ENCODE measurements at regions not wholly inside any gene's neighbourhood (a gene's known extent, or its start where the extent isn't known, plus 50 kb on each side); places are given as distances from the start of the nearest gene placed in this dataset.

DNA sequence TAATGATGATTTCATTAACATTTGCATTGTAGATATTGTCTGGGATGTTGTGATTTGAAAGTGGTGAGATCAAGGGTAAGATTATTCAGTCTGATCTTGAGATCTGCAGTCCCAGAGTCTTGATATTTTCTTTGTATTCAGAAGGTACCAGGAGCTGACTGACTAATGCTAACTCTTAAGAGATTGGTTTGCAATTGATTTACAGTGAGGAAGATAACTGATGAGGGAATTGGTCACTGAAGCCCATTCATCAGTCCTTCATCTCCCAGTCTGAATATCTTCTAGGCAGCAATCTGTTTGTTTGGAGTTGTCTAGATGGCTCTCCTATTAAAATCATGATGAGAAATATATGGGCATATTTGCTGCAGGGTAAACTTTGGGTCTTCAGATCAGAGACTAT, 473.7 kb downstream of the ARL4A start:
- Mint-ChIP-seq H3K4me1 (ENCODE audit: low read depth, unreplicated experiment) (peaks cover 20% of the 10 kb centered on the region), H3K27me3 (ENCODE audit: unreplicated experiment) (no peaks in the 10 kb centered on the region), H3K9me3 (ENCODE audit: unreplicated experiment) (peaks cover 2% of the 10 kb centered on the region), H3K36me3 (ENCODE audit: unreplicated experiment) (no peaks in the 10 kb centered on the region), H3K27ac (ENCODE audit: unreplicated experiment) (no peak overlapping the region), H3K4me3 (ENCODE audit: unreplicated experiment) (no peak overlapping the region)
- DNase-seq, result no peak
- TF ChIP-seq, protein P1, sequence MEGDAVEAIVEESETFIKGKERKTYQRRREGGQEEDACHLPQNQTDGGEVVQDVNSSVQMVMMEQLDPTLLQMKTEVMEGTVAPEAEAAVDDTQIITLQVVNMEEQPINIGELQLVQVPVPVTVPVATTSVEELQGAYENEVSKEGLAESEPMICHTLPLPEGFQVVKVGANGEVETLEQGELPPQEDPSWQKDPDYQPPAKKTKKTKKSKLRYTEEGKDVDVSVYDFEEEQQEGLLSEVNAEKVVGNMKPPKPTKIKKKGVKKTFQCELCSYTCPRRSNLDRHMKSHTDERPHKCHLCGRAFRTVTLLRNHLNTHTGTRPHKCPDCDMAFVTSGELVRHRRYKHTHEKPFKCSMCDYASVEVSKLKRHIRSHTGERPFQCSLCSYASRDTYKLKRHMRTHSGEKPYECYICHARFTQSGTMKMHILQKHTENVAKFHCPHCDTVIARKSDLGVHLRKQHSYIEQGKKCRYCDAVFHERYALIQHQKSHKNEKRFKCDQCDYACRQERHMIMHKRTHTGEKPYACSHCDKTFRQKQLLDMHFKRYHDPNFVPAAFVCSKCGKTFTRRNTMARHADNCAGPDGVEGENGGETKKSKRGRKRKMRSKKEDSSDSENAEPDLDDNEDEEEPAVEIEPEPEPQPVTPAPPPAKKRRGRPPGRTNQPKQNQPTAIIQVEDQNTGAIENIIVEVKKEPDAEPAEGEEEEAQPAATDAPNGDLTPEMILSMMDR (IDR thresholded peaks at IDR 0.05; ENCODE audit: partially characterized antibody, unreplicated experiment), result no peak

DNA sequence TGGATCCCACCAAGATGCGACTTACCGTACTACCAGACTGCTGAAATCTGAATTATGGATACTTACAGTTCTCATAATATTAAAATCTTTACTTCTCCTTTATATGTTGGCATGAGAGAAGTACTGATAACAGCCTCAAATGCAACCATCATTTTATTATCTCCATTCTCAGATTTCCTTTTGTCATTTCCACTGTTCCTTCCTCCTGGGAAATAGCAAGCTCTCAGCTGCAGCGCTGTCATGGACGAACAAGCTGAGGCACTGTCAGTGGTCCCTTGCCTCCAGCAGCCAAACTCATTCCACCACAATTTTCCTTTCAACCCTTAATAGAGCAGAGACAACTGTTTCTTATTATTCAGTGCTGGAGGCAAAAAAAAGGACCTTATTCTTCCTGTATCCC, 478.4 kb downstream of the ARL4A start:
- DNase-seq, result peak; percentile 20
- H3K36me3 Mint-ChIP-seq (ENCODE audit: unreplicated experiment), result peaks cover 4% of the 10 kb centered on the region
- no peaks in the 10 kb centered on the region for H3K27me3 Mint-ChIP-seq (ENCODE audit: unreplicated experiment)
- TF ChIP-seq, protein P1 (IDR thresholded peaks at IDR 0.05; ENCODE audit: partially characterized antibody, unreplicated experiment), result no peak
- peaks cover 12% of the 10 kb centered on the region for H3K4me1 Mint-ChIP-seq (ENCODE audit: low read depth, unreplicated experiment)
- no peak overlapping the region for H3K4me3 Mint-ChIP-seq (ENCODE audit: unreplicated experiment)
- H3K27ac Mint-ChIP-seq (ENCODE audit: unreplicated experiment), result no peak overlapping the region
- H3K9me3 Mint-ChIP-seq (ENCODE audit: unreplicated experiment), result no peaks in the 10 kb centered on the region

DNA sequence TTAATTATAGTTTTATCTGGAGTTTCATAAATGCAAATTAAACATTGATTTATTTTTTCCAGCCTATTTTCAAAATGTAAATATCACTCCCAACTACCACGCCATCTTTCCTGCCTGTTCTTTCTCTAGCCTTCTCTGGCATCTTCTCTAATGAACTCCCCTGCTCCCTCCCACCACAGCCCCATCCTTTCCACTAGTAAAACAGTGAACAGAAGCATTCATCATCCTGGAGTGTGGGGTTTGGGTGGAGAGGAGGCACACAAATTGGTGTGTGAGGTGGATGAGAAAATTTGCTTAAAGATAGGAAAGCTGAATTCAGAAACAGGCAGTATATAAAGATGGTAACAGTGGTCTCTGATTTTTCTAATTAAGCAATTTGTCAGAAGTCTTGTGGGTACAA, 479.4 kb downstream of the ARL4A start:
- H3K27me3 Mint-ChIP-seq (ENCODE audit: unreplicated experiment), result no peaks in the 10 kb centered on the region
- no peak for DNase-seq
- no peak overlapping the region for H3K27ac Mint-ChIP-seq (ENCODE audit: unreplicated experiment)
- TF ChIP-seq, protein P1 (IDR thresholded peaks at IDR 0.05; ENCODE audit: partially characterized antibody, unreplicated experiment), result no peak
- no peaks in the 10 kb centered on the region for H3K9me3 Mint-ChIP-seq (ENCODE audit: unreplicated experiment)
- peaks cover 4% of the 10 kb centered on the region for H3K36me3 Mint-ChIP-seq (ENCODE audit: unreplicated experiment)
- peaks cover 7% of the 10 kb centered on the region for H3K4me1 Mint-ChIP-seq (ENCODE audit: low read depth, unreplicated experiment)
- no peak overlapping the region for H3K4me3 Mint-ChIP-seq (ENCODE audit: unreplicated experiment)

DNA sequence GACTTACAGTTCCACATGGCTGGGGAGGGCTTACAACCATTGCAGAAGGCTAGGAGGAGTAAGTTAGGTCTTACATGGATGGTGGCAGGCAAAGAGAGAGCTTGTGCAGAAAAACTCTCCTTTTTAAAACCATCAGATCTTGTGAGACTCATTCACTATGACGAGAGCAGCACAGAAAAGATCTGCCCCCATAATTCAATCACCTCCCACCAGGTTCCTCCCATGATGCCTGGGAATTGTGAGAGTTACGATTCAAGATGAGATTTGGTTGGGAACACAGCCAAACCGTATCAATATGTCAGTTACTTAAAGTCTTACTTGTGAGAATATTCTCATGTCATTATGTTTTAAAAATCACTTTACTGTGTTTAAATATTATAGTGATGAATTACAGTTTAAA, 481.9 kb downstream of the ARL4A start:
- no peak overlapping the region for H3K27ac Mint-ChIP-seq (ENCODE audit: unreplicated experiment)
- TF ChIP-seq, protein P1 (IDR thresholded peaks at IDR 0.05; ENCODE audit: partially characterized antibody, unreplicated experiment), result no peak
- H3K9me3 Mint-ChIP-seq (ENCODE audit: unreplicated experiment), result no peaks in the 10 kb centered on the region
- no peak overlapping the region for H3K4me3 Mint-ChIP-seq (ENCODE audit: unreplicated experiment)
- no peaks in the 10 kb centered on the region for H3K27me3 Mint-ChIP-seq (ENCODE audit: unreplicated experiment)
- peaks cover 4% of the 10 kb centered on the region for H3K36me3 Mint-ChIP-seq (ENCODE audit: unreplicated experiment)
- DNase-seq, result no peak
- peaks cover 14% of the 10 kb centered on the region for H3K4me1 Mint-ChIP-seq (ENCODE audit: low read depth, unreplicated experiment)

DNA sequence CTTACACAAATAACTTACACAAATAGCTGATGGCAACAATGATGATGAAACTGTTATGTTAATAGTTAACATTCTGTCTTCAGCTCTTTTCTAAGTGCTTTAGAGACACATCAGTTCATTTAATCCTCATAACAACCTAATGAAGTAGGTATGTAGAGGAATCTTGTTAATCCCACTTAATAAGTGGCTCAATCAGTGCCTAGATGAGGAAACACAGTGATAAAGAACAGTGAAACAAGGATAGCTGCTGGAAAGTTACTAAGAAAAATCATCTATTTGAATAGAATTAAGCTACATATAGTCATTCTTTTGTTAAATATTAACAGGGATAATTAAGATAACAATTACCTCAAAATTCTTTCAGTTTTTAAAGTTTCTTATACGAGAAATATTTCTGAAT, 487.6 kb downstream of the ARL4A start:
- H3K4me3 Mint-ChIP-seq (ENCODE audit: unreplicated experiment), result no peak overlapping the region
- no peaks in the 10 kb centered on the region for H3K36me3 Mint-ChIP-seq (ENCODE audit: unreplicated experiment)
- no peaks in the 10 kb centered on the region for H3K27me3 Mint-ChIP-seq (ENCODE audit: unreplicated experiment)
- H3K27ac Mint-ChIP-seq (ENCODE audit: unreplicated experiment), result no peak overlapping the region
- peaks cover 9% of the 10 kb centered on the region for H3K4me1 Mint-ChIP-seq (ENCODE audit: low read depth, unreplicated experiment)
- DNase-seq, result no peak
- TF ChIP-seq, protein P1 (IDR thresholded peaks at IDR 0.05; ENCODE audit: partially characterized antibody, unreplicated experiment), result no peak
- H3K9me3 Mint-ChIP-seq (ENCODE audit: unreplicated experiment), result no peaks in the 10 kb centered on the region
